ENCODE measurements at regions not wholly inside any gene's neighbourhood (a gene's known extent, or its start where the extent isn't known, plus 50 kb on each side); places are given as distances from the start of the nearest gene placed in this dataset.

GRCh38 chr13:40385858-40386180, 280.6 kb downstream of the FOXO1 start:
- no peak overlapping the region for H3K27ac Mint-ChIP-seq (ENCODE audit: unreplicated experiment)
- intact Hi-C loops (cut with micrococcal nuclease; ENCODE audit: unreplicated experiment), result no loop called here
- H3K27me3 Mint-ChIP-seq (ENCODE audit: insufficient read depth, unreplicated experiment), result no peaks in the 10 kb centered on the region
- no peaks in the 10 kb centered on the region for H3K36me3 Mint-ChIP-seq (ENCODE audit: insufficient read depth, unreplicated experiment)
- H3K9me3 ChIP-seq, result no peaks in the 10 kb centered on the region
- no peak for TF ChIP-seq CTCF (IDR thresholded peaks at IDR 0.05; ENCODE audit: insufficient read depth in 1 of 2, low read depth in 1 of 2, low read length in 1 of 2, severe bottlenecking in 1 of 2, unreplicated experiment in 1 of 2)
- peaks cover 21% of the 10 kb centered on the region for H3K9me3 Mint-ChIP-seq (ENCODE audit: unreplicated experiment)
- ChIA-PET POLR2A (no interaction called here), CTCF (no interaction called here)
- no peak for DNase-seq
- no peak overlapping the region for H3K4me3 Mint-ChIP-seq (ENCODE audit: unreplicated experiment)
- H3K4me1 ChIP-seq, result no peaks in the 10 kb centered on the region
- H3K36me3 ChIP-seq (ENCODE audit: control insufficient read depth, insufficient read depth, low read length), result no peaks in the 10 kb centered on the region
- H3K4me3 ChIP-seq (ENCODE audit: low read depth, low read length), result no peak overlapping the region
- BruUV-seq (replicated peaks), result no TSS peak
- H3K4me1 Mint-ChIP-seq (ENCODE audit: low read depth, unreplicated experiment), result peaks cover 8% of the 10 kb centered on the region
- H3K27me3 ChIP-seq (replicated peaks; ENCODE audit: control insufficient read depth, insufficient read depth, low read length), result no peaks in the 10 kb centered on the region

- H3K9me3 ChIP-seq, result no peaks in the 10 kb centered on the region
- no peaks in the 10 kb centered on the region for H3K27me3 ChIP-seq (replicated peaks; ENCODE audit: control insufficient read depth, insufficient read depth, low read length)
- ChIA-PET POLR2A (no interaction called here), CTCF (no interaction called here)
- DNase-seq, result no peak
- Mint-ChIP-seq H3K9me3 (ENCODE audit: unreplicated experiment) (peaks cover 21% of the 10 kb centered on the region), H3K4me1 (ENCODE audit: low read depth, unreplicated experiment) (peaks cover 8% of the 10 kb centered on the region), H3K4me3 (ENCODE audit: unreplicated experiment) (no peak overlapping the region), H3K27ac (ENCODE audit: unreplicated experiment) (no peak overlapping the region), H3K36me3 (ENCODE audit: insufficient read depth, unreplicated experiment) (no peaks in the 10 kb centered on the region), H3K27me3 (ENCODE audit: insufficient read depth, unreplicated experiment) (no peaks in the 10 kb centered on the region)
- no TSS peak for BruUV-seq (replicated peaks)
- no peak for TF ChIP-seq CTCF (IDR thresholded peaks at IDR 0.05; ENCODE audit: insufficient read depth in 1 of 2, low read depth in 1 of 2, low read length in 1 of 2, severe bottlenecking in 1 of 2, unreplicated experiment in 1 of 2)
- intact Hi-C loops (cut with micrococcal nuclease; ENCODE audit: unreplicated experiment), result no loop called here
- no peaks in the 10 kb centered on the region for H3K36me3 ChIP-seq (ENCODE audit: control insufficient read depth, insufficient read depth, low read length)
- H3K4me1 ChIP-seq, result no peaks in the 10 kb centered on the region
- no peak overlapping the region for H3K4me3 ChIP-seq (ENCODE audit: low read depth, low read length)
These were observed 279.9 kb downstream of the FOXO1 start for GRCh38 chr13:40386586-40386985.

GRCh38 chr13:40387775-40388174, 278.7 kb downstream of the FOXO1 start:
- no peak overlapping the region for H3K27ac Mint-ChIP-seq (ENCODE audit: unreplicated experiment)
- no peak overlapping the region for H3K4me3 ChIP-seq (ENCODE audit: low read depth, low read length)
- peaks cover 8% of the 10 kb centered on the region for H3K4me1 Mint-ChIP-seq (ENCODE audit: low read depth, unreplicated experiment)
- peaks cover 21% of the 10 kb centered on the region for H3K9me3 Mint-ChIP-seq (ENCODE audit: unreplicated experiment)
- no peaks in the 10 kb centered on the region for H3K9me3 ChIP-seq
- H3K4me3 Mint-ChIP-seq (ENCODE audit: unreplicated experiment), result no peak overlapping the region
- no TSS peak for BruUV-seq (replicated peaks)
- no peaks in the 10 kb centered on the region for H3K36me3 ChIP-seq (ENCODE audit: control insufficient read depth, insufficient read depth, low read length)
- ChIA-PET POLR2A (no interaction called here), CTCF (no interaction called here)
- no peak for DNase-seq
- intact Hi-C loops (cut with micrococcal nuclease; ENCODE audit: unreplicated experiment), result no loop called here
- no peaks in the 10 kb centered on the region for H3K27me3 Mint-ChIP-seq (ENCODE audit: insufficient read depth, unreplicated experiment)
- H3K4me1 ChIP-seq, result no peaks in the 10 kb centered on the region
- no peaks in the 10 kb centered on the region for H3K36me3 Mint-ChIP-seq (ENCODE audit: insufficient read depth, unreplicated experiment)
- no peak for TF ChIP-seq CTCF (IDR thresholded peaks at IDR 0.05; ENCODE audit: insufficient read depth in 1 of 2, low read depth in 1 of 2, low read length in 1 of 2, severe bottlenecking in 1 of 2, unreplicated experiment in 1 of 2)
- no peaks in the 10 kb centered on the region for H3K27me3 ChIP-seq (replicated peaks; ENCODE audit: control insufficient read depth, insufficient read depth, low read length)

Data from Caco-2 (cell line).